Right lobe of liver (tissue), 4 donors: ENCODE measurements at regions not wholly inside any gene's neighbourhood (a gene's known extent, or its start where the extent isn't known, plus 50 kb on each side); places are given as distances from the start of the nearest gene placed in this dataset.

Experiments used
- POLR2A ChIP-seq: fragments of 450-650 bp; IDR thresholded peaks from one replicate; pipeline ENCODE4 v1.6.1; 2017; ENCODE audit warnings: antibody characterized with exemption, mild to moderate bottlenecking
- TF ChIP-seq, protein P1 (sequence below), 4 donors: fragments of 200-600 bp in 3 of 4; fragments of 450-650 bp in 1 of 4; IDR thresholded peaks; one replicate each; pipeline versions ENCODE4 v1.5.1 to v1.8.0; 2016 to 2022; ENCODE audit warnings: antibody characterized with exemption in 4 of 4, mild to moderate bottlenecking in 2 of 4
- donor health status: DM: no; HTN: no; CAD: no.
- donor health status: DM: no; HTN: no; CAD: no.
- donor health status: DM: no; HTN: yes; CAD: no.

- TF ChIP-seq, protein P1, sequence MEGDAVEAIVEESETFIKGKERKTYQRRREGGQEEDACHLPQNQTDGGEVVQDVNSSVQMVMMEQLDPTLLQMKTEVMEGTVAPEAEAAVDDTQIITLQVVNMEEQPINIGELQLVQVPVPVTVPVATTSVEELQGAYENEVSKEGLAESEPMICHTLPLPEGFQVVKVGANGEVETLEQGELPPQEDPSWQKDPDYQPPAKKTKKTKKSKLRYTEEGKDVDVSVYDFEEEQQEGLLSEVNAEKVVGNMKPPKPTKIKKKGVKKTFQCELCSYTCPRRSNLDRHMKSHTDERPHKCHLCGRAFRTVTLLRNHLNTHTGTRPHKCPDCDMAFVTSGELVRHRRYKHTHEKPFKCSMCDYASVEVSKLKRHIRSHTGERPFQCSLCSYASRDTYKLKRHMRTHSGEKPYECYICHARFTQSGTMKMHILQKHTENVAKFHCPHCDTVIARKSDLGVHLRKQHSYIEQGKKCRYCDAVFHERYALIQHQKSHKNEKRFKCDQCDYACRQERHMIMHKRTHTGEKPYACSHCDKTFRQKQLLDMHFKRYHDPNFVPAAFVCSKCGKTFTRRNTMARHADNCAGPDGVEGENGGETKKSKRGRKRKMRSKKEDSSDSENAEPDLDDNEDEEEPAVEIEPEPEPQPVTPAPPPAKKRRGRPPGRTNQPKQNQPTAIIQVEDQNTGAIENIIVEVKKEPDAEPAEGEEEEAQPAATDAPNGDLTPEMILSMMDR (IDR thresholded peaks at IDR 0.05), result no peak
- TF ChIP-seq POLR2A, result no peak
Observed at GRCh38 chr2:8134985-8135682, 546.7 kb upstream of the ID2 start.
